Rectal smooth muscle tissue (tissue), 1 donor: ENCODE measurements at regions not wholly inside any gene's neighbourhood (a gene's known extent, or its start where the extent isn't known, plus 50 kb on each side); places are given as distances from the start of the nearest gene placed in this dataset.

Source experiments
- H3K27ac ChIP-seq: one replicate; pipeline ENCODE4 v1.7.0; 2013; ENCODE audit warnings: low read depth, low read length, inconsistent platforms
- H3K27me3 ChIP-seq: one replicate; pipeline ENCODE4 v1.7.0; 2013; ENCODE audit warnings: low read length; ENCODE audit not compliant: control insufficient read depth, insufficient read depth
- H3K36me3 ChIP-seq: one replicate; pipeline ENCODE4 v1.7.0; 2013; ENCODE audit warnings: low read length; ENCODE audit not compliant: control insufficient read depth, insufficient read depth
- H3K4me1 ChIP-seq: one replicate; pipeline ENCODE4 v1.7.0; 2013; ENCODE audit warnings: low read length; ENCODE audit not compliant: control insufficient read depth, insufficient read depth
- H3K4me3 ChIP-seq: one replicate; pipeline ENCODE4 v1.7.0; 2013; ENCODE audit warnings: low read length
- H3K9ac ChIP-seq: one replicate; pipeline ENCODE4 v1.7.0; 2013; ENCODE audit warnings: low read length

- H3K4me1 ChIP-seq, result no peaks in the 10 kb centered on the region
- no peak overlapping the region for H3K27ac ChIP-seq
- no peaks in the 10 kb centered on the region for H3K36me3 ChIP-seq
- H3K4me3 ChIP-seq, result no peak overlapping the region
- no peaks in the 10 kb centered on the region for H3K27me3 ChIP-seq
- H3K9ac ChIP-seq, result no peak overlapping the region
Observed at GRCh38 chr18:24633121-24633520, 172.7 kb downstream of the HRH4 start.

- Histone ChIP-seq H3K4me3 (no peak overlapping the region), H3K27me3 (no peaks in the 10 kb centered on the region), H3K4me1 (no peaks in the 10 kb centered on the region), H3K9ac (no peak overlapping the region), H3K36me3 (no peaks in the 10 kb centered on the region), H3K27ac (no peak overlapping the region)
Observed at GRCh38 chr18:24649571-24649970, 189.1 kb downstream of the HRH4 start.

GRCh38 chr18:24651434-24651833 is 191.0 kb downstream of the HRH4 start:
- H3K4me3 ChIP-seq, result no peak overlapping the region
- no peaks in the 10 kb centered on the region for H3K36me3 ChIP-seq
- H3K4me1 ChIP-seq, result no peaks in the 10 kb centered on the region
- H3K27ac ChIP-seq, result no peak overlapping the region
- no peaks in the 10 kb centered on the region for H3K27me3 ChIP-seq
- no peak overlapping the region for H3K9ac ChIP-seq

- H3K36me3 ChIP-seq, result no peaks in the 10 kb centered on the region
- H3K9ac ChIP-seq, result no peak overlapping the region
- H3K4me1 ChIP-seq, result no peaks in the 10 kb centered on the region
- no peaks in the 10 kb centered on the region for H3K27me3 ChIP-seq
- H3K27ac ChIP-seq, result no peak overlapping the region
- no peak overlapping the region for H3K4me3 ChIP-seq
Observed at GRCh38 chr18:24656050-24656449, 195.6 kb downstream of the HRH4 start.

- no peak overlapping the region for H3K27ac ChIP-seq
Observed at GRCh38 chr18:24656551-24657443, 196.4 kb downstream of the HRH4 start.

GRCh38 chr18:24657444-24657842 is 197.0 kb downstream of the HRH4 start:
- H3K27ac ChIP-seq, result no peak overlapping the region
- no peaks in the 10 kb centered on the region for H3K36me3 ChIP-seq
- H3K4me1 ChIP-seq, result no peaks in the 10 kb centered on the region
- H3K4me3 ChIP-seq, result no peak overlapping the region
- no peak overlapping the region for H3K9ac ChIP-seq
- no peaks in the 10 kb centered on the region for H3K27me3 ChIP-seq

More at GRCh38 chr18:24656551-24657443, 196.4 kb downstream of the HRH4 start:
- Histone ChIP-seq H3K36me3 (no peaks in the 10 kb centered on the region), H3K9ac (no peak overlapping the region), H3K4me3 (no peak overlapping the region), H3K27me3 (no peaks in the 10 kb centered on the region), H3K4me1 (no peaks in the 10 kb centered on the region)

GRCh38 chr18:24658302-24658701 is 197.9 kb downstream of the HRH4 start:
- no peak overlapping the region for H3K9ac ChIP-seq
- H3K36me3 ChIP-seq, result no peaks in the 10 kb centered on the region
- H3K4me3 ChIP-seq, result no peak overlapping the region
- no peaks in the 10 kb centered on the region for H3K4me1 ChIP-seq
- no peaks in the 10 kb centered on the region for H3K27me3 ChIP-seq
- H3K27ac ChIP-seq, result no peak overlapping the region

GRCh38 chr18:24659827-24660720 is 199.6 kb downstream of the HRH4 start:
- Histone ChIP-seq H3K27me3 (no peaks in the 10 kb centered on the region), H3K36me3 (no peaks in the 10 kb centered on the region), H3K4me3 (peak overlapping the region; percentile 59), H3K27ac (peak overlapping the region; percentile 6), H3K4me1 (no peaks in the 10 kb centered on the region), H3K9ac (no peak overlapping the region)

GRCh38 chr18:24660956-24661355 is 200.5 kb downstream of the HRH4 start:
- Histone ChIP-seq H3K9ac (no peak overlapping the region), H3K4me1 (no peaks in the 10 kb centered on the region), H3K4me3 (no peak overlapping the region), H3K27me3 (no peaks in the 10 kb centered on the region), H3K27ac (no peak overlapping the region), H3K36me3 (no peaks in the 10 kb centered on the region)

GRCh38 chr18:24662412-24662821 is 202.0 kb downstream of the HRH4 start:
- no peak overlapping the region for H3K27ac ChIP-seq
- no peaks in the 10 kb centered on the region for H3K36me3 ChIP-seq
- no peak overlapping the region for H3K4me3 ChIP-seq
- H3K4me1 ChIP-seq, result no peaks in the 10 kb centered on the region
- H3K27me3 ChIP-seq, result no peaks in the 10 kb centered on the region
- H3K9ac ChIP-seq, result no peak overlapping the region

- Histone ChIP-seq H3K27me3 (no peaks in the 10 kb centered on the region), H3K36me3 (no peaks in the 10 kb centered on the region), H3K4me1 (no peaks in the 10 kb centered on the region), H3K27ac (no peak overlapping the region), H3K9ac (no peak overlapping the region), H3K4me3 (no peak overlapping the region)
Observed at GRCh38 chr18:24663026-24663425, 202.6 kb downstream of the HRH4 start.

GRCh38 chr18:24669015-24669414 is 208.6 kb downstream of the HRH4 start:
- H3K36me3 ChIP-seq, result no peaks in the 10 kb centered on the region
- no peaks in the 10 kb centered on the region for H3K4me1 ChIP-seq
- H3K4me3 ChIP-seq, result no peak overlapping the region
- no peaks in the 10 kb centered on the region for H3K27me3 ChIP-seq
- H3K9ac ChIP-seq, result no peak overlapping the region
- no peak overlapping the region for H3K27ac ChIP-seq
